K562 (cell line): ENCODE measurements at regions not wholly inside any gene's neighbourhood (a gene's known extent, or its start where the extent isn't known, plus 50 kb on each side); places are given as distances from the start of the nearest gene placed in this dataset.

Experiments used
- ATAC-seq: fragments of 200-7000 bp; cut with Tn5 transposase; 3 replicates; pipeline ENCODE4 v1.9.1; 2020; ENCODE audit warnings: moderate library complexity
- BruUV-seq: library from RNA; stranded (reverse); fragments of 400-500 nt; replicated peaks from 2 replicates; lab custom pipeline; 2021; lab: Mats Ljungman, UMichigan
- CTCF ChIA-PET: fragments of 300-600 bp; formaldehyde crosslinking; extraction: SDS; loops from one replicate; lab custom pipeline; 2021; ENCODE audit warnings: low intra/inter-chr PET ratio; lab: Yijun Ruan, JAX
- POLR2A ChIA-PET: fragments of 300-600, 350-650 bp; sonication (Branson Sonifier 250); formaldehyde crosslinking; extraction: SDS; loops from one replicate; lab custom pipeline; 2021; ENCODE audit warnings: antibody characterized with exemption, inconsistent platforms; lab: Yijun Ruan, JAX
- DNase-seq, 4 experiments: peaks; one replicate each; pipeline versions ENCODE4 v3.0.0 to v3.0.0-alpha.2; 2011 to 2018; ENCODE audit warnings: low spot score in 3 of 4, mixed read lengths in 3 of 4; ENCODE audit errors: extremely low read depth in 1 of 4
- FAIRE-seq: peaks from 2 replicates; lab custom pipeline; 2011; peaks lifted over from hg19 to GRCh38; lab: Jason Lieb, UNC
- H2AFZ ChIP-seq: 2 replicates; pipeline ENCODE4 v1.6.0; 2011; ENCODE audit warnings: low read depth, low read length, control low read depth, inconsistent platforms
- H3K27ac ChIP-seq: fragments of 200-600 bp; 3 replicates; pipeline ENCODE4 v1.8.0; 2011; ENCODE audit warnings: low read depth, mild to moderate bottlenecking, control low read depth, inconsistent platforms, low read length, moderate library complexity, mixed read lengths; ENCODE audit errors: extremely low read depth
- H3K27me3 ChIP-seq, 2 experiments: fragments of 300-600 bp in 1 of 2; 2 replicates in 1 of 2; 3 replicates in 1 of 2; pipeline versions ENCODE4 v1.6.0 to v1.8.0; 2011; ENCODE audit warnings: inconsistent platforms in 2 of 2, low read length in 2 of 2, mild to moderate bottlenecking in 1 of 2, mixed read lengths in 1 of 2, moderate library complexity in 1 of 2; ENCODE audit not compliant: control insufficient read depth in 2 of 2, insufficient read depth in 2 of 2
- H3K36me3 ChIP-seq: fragments of 300-600 bp; 3 replicates; pipeline ENCODE4 v1.8.0; 2011; ENCODE audit warnings: mild to moderate bottlenecking, low read length, inconsistent platforms; ENCODE audit not compliant: control insufficient read depth, insufficient read depth
- H3K4me1 ChIP-seq, 2 experiments: fragments of 200-600 bp in 1 of 2; replicated peaks in 1 of 2; 2 replicates in 1 of 2; 3 replicates in 1 of 2; pipeline versions ENCODE4 v1.5.1 to v1.8.0; 2011; ENCODE audit warnings: inconsistent platforms in 2 of 2, low read length in 2 of 2, mild to moderate bottlenecking in 1 of 2, mixed read lengths in 1 of 2, moderate library complexity in 1 of 2; ENCODE audit not compliant: control insufficient read depth in 2 of 2, insufficient read depth in 2 of 2
- H3K4me2 ChIP-seq: 2 replicates; pipeline ENCODE4 v1.6.1; 2011; ENCODE audit warnings: low read length, control low read depth, inconsistent platforms, mixed read lengths; ENCODE audit not compliant: insufficient read depth
- H3K4me3 ChIP-seq: fragments of 200-600 bp; sonication (generic), shearing (Covaris generic); 2 replicates; pipeline ENCODE4 v1.5.1; 2016; ENCODE audit warnings: control low read depth, inconsistent platforms
- H3K79me2 ChIP-seq: fragments of 200-600 bp; 3 replicates; pipeline ENCODE4 v1.8.0; 2011; ENCODE audit warnings: low read length, inconsistent platforms; ENCODE audit not compliant: control insufficient read depth, insufficient read depth
- H3K9ac ChIP-seq, 2 experiments: 2 replicates each; pipeline versions ENCODE4 v1.6.0 to v1.6.1; 2011; ENCODE audit warnings: low read depth in 2 of 2, low read length in 2 of 2, control low read depth in 1 of 2, inconsistent platforms in 1 of 2, mild to moderate bottlenecking in 1 of 2, mixed read lengths in 1 of 2; ENCODE audit not compliant: insufficient read depth in 1 of 2
- H3K9me1 ChIP-seq: one replicate; pipeline ENCODE4 v1.6.0; 2011; ENCODE audit warnings: inconsistent platforms, mild to moderate bottlenecking, low read length, moderate library complexity; ENCODE audit not compliant: control insufficient read depth, insufficient read depth
- H3K9me3 ChIP-seq: replicated peaks from 2 replicates; pipeline ENCODE4 v1.5.1; 2011; ENCODE audit warnings: low read depth, low read length, inconsistent platforms; ENCODE audit not compliant: control insufficient read depth, insufficient read depth
- H4K20me1 ChIP-seq: replicated peaks from 2 replicates; pipeline ENCODE4 v1.6.1; 2011; ENCODE audit warnings: low read length, inconsistent platforms, mixed read lengths; ENCODE audit not compliant: control insufficient read depth, insufficient read depth
- E2F3 ChIP-seq: fragments of 250-450 bp; sonication (Bioruptor Pico); IDR thresholded peaks from 2 replicates; pipeline ENCODE4 v1.4.0; 2020; ENCODE audit warnings: mild to moderate bottlenecking
- FOXP1 ChIP-seq: sonication (generic); formaldehyde crosslinking; IDR thresholded peaks from 2 replicates; pipeline ENCODE4 v1.8.0; 2022; ENCODE audit warnings: mild to moderate bottlenecking, missing genetic modification reagents
- HLTF ChIP-seq: fragments of 450-650 bp; IDR thresholded peaks from 2 replicates; pipeline ENCODE4 v1.6.1; 2016
- ZKSCAN8 ChIP-seq: fragments of 200-800 bp; sonication (Bioruptor generic); IDR thresholded peaks from 2 replicates; pipeline ENCODE4 v1.6.1; 2016; ENCODE audit warnings: missing genetic modification characterization, missing compliant biosample characterization
- ZNF282 ChIP-seq: sonication (generic); formaldehyde crosslinking; IDR thresholded peaks from 2 replicates; pipeline ENCODE4 v1.8.1; 2023; ENCODE audit warnings: missing genetic modification reagents
- ZNF766 ChIP-seq: fragments of 200-800 bp; sonication (Bioruptor generic); conservative IDR thresholded peaks from 2 replicates; pipeline ENCODE4 v1.6.1; 2016; ENCODE audit warnings: missing genetic modification characterization, missing compliant biosample characterization
- WGBS: fragments of 100-300 bp; shearing (Covaris generic); methylation state at CpG from one replicate; pipeline ENCODE4 v1.1.6; 2016; ENCODE audit warnings: low coverage, mixed read lengths; ENCODE audit not compliant: insufficient coverage; ENCODE audit errors: missing lambda C conversion rate; 5-methylcytosine and 5-hydroxymethylcytosine counted together
- in situ Hi-C: fragments of 300-500 bp; cut with MboI; formaldehyde crosslinking; loops from 4 replicates; pipeline ENCODE4 v1.15.0; 2018; ENCODE audit warnings: inconsistent platforms, mixed read lengths
- intact Hi-C: fragments of 100-400 bp; cut with micrococcal nuclease; formaldehyde crosslinking; loops from 2 replicates; pipeline ENCODE4 v1.14.2; 2022
- TF ChIP-seq, protein P1 (sequence below): IDR thresholded peaks from 3 replicates; pipeline ENCODE4 v1.6.1; 2011; ENCODE audit warnings: borderline replicate concordance, mild to moderate bottlenecking, moderate library complexity; ENCODE audit not compliant: insufficient read length; ENCODE audit errors: extremely low read depth

GRCh38 chr4:27506401-27506800, 645.8 kb downstream of the STIM2 start:
- WGBS, result 8% methylated on average over 1 of the region's 1 CpG
- ATAC-seq, result no peak
- ChIA-PET POLR2A (no interaction called here), CTCF (no interaction called here)
- no peaks in the 10 kb centered on the region for H3K9me1 ChIP-seq
- no peaks in the 10 kb centered on the region for H3K27me3 ChIP-seq
- FAIRE-seq, result no peak
- in situ Hi-C loops, result no loop called here
- H3K79me2 ChIP-seq, result no peaks in the 10 kb centered on the region
- no peak overlapping the region for H3K4me2 ChIP-seq
- BruUV-seq, result no TSS peak
- intact Hi-C loops, result no loop called here
- H3K9ac ChIP-seq, result no peak overlapping the region
- no peaks in the 10 kb centered on the region for H3K36me3 ChIP-seq
- H3K9me3 ChIP-seq, result no peaks in the 10 kb centered on the region
- H4K20me1 ChIP-seq, result no peaks in the 10 kb centered on the region
- H3K27ac ChIP-seq, result no peak overlapping the region
- TF ChIP-seq HLTF (no peak), ZNF282 (CRISPR knock-in tag) (no peak), ZKSCAN8 (CRISPR knock-in tag) (no peak), ZNF766 (CRISPR knock-in tag) (no peak), E2F3 (CRISPR knock-in tag) (no peak), FOXP1 (CRISPR knock-in tag) (no peak)
- TF ChIP-seq, protein P1, sequence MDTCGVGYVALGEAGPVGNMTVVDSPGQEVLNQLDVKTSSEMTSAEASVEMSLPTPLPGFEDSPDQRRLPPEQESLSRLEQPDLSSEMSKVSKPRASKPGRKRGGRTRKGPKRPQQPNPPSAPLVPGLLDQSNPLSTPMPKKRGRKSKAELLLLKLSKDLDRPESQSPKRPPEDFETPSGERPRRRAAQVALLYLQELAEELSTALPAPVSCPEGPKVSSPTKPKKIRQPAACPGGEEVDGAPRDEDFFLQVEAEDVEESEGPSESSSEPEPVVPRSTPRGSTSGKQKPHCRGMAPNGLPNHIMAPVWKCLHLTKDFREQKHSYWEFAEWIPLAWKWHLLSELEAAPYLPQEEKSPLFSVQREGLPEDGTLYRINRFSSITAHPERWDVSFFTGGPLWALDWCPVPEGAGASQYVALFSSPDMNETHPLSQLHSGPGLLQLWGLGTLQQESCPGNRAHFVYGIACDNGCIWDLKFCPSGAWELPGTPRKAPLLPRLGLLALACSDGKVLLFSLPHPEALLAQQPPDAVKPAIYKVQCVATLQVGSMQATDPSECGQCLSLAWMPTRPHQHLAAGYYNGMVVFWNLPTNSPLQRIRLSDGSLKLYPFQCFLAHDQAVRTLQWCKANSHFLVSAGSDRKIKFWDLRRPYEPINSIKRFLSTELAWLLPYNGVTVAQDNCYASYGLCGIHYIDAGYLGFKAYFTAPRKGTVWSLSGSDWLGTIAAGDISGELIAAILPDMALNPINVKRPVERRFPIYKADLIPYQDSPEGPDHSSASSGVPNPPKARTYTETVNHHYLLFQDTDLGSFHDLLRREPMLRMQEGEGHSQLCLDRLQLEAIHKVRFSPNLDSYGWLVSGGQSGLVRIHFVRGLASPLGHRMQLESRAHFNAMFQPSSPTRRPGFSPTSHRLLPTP, result no peak
- no peak overlapping the region for H2AFZ ChIP-seq
- DNase-seq, result no peak
- no peaks in the 10 kb centered on the region for H3K4me1 ChIP-seq
- H3K4me3 ChIP-seq, result no peak overlapping the region
